Mesenchymal stem cell (in vitro differentiated cells and primary cell): ENCODE measurements at regions not wholly inside any gene's neighbourhood (a gene's known extent, or its start where the extent isn't known, plus 50 kb on each side); places are given as distances from the start of the nearest gene placed in this dataset. TPM values are rescaled to one million over a fixed set of nuclear protein-coding genes. Genes with fewer than 3 reads are reported as not detected.

ENCODE experiments used
- small RNA-seq: library from polyadenylated mRNA; stranded (forward); fragments of <200 nt; extraction: miRNeasy Mini kit (QIAGEN cat#:217004); gene quantifications from one replicate; pipeline ENCODE3, GENCODE V24; 2013; ENCODE audit warnings: low read depth

Small RNA genes lying in the stretch of these regions (small RNA-seq; reads per million reads assigned to genes)
- not detected for gene MIR1265
- gene MIR4293, result not detected
